HEK293 (cell line): ENCODE measurements at regions not wholly inside any gene's neighbourhood (a gene's known extent, or its start where the extent isn't known, plus 50 kb on each side); places are given as distances from the start of the nearest gene placed in this dataset.

Experiments
- CTCF ChIP-seq: fragments of 450-650 bp; formaldehyde crosslinking; IDR thresholded peaks from 2 replicates; pipeline ENCODE4 v1.5.1; 2016; ENCODE audit warnings: missing biosample characterization, missing genetic modification characterization
- GLI2 ChIP-seq: fragments of 450-650 bp; formaldehyde crosslinking; IDR thresholded peaks from 2 replicates; pipeline ENCODE4; 2017; ENCODE audit warnings: missing biosample characterization, missing genetic modification characterization, low read depth, borderline replicate concordance
- MYNN ChIP-seq: fragments of 450-650 bp; formaldehyde crosslinking; IDR thresholded peaks from 2 replicates; pipeline ENCODE4 v1.5.1; 2016; ENCODE audit warnings: missing biosample characterization, missing genetic modification characterization, borderline replicate concordance
- REST ChIP-seq: fragments of 450-650 bp; formaldehyde crosslinking; IDR thresholded peaks from 2 replicates; pipeline ENCODE4 v1.5.1; 2016; ENCODE audit warnings: missing biosample characterization, missing genetic modification characterization
- ZBTB44 ChIP-seq: fragments of 450-650 bp; IDR thresholded peaks from 2 replicates; pipeline ENCODE4 v1.5.1; 2018; ENCODE audit warnings: missing biosample characterization, mild to moderate bottlenecking, missing genetic modification characterization
- ZBTB8A ChIP-seq: fragments of 450-650 bp; formaldehyde crosslinking; IDR thresholded peaks from 2 replicates; pipeline ENCODE4 v1.5.1; 2016; ENCODE audit warnings: missing biosample characterization, missing genetic modification characterization
- ZNF292 ChIP-seq: fragments of 450-650 bp; formaldehyde crosslinking; IDR thresholded peaks from 2 replicates; pipeline ENCODE4 v1.5.1; 2016; ENCODE audit warnings: low read depth, missing biosample characterization, missing genetic modification characterization, borderline replicate concordance
- ZNF548 ChIP-seq: fragments of 450-650 bp; formaldehyde crosslinking; IDR thresholded peaks from 2 replicates; pipeline ENCODE4 v1.5.1; 2016; ENCODE audit warnings: missing biosample characterization, missing genetic modification characterization
- ZNF639 ChIP-seq: fragments of 450-650 bp; formaldehyde crosslinking; IDR thresholded peaks from 2 replicates; pipeline ENCODE4 v1.5.1; 2016; ENCODE audit warnings: missing biosample characterization, missing genetic modification characterization
- ZSCAN16 ChIP-seq: fragments of 450-650 bp; formaldehyde crosslinking; IDR thresholded peaks from 2 replicates; pipeline ENCODE4 v1.5.1; 2016; ENCODE audit warnings: missing biosample characterization, missing genetic modification characterization
- ZSCAN4 ChIP-seq: fragments of 450-650 bp; formaldehyde crosslinking; IDR thresholded peaks from 2 replicates; pipeline ENCODE4 v1.5.1; 2017; ENCODE audit warnings: missing biosample characterization, missing genetic modification characterization

GRCh38 chr5:92106808-92107207 lies 723.7 kb upstream of the ARRDC3 start:
- TF ChIP-seq ZBTB8A (tag by site-specific recombination) (no peak), CTCF (tag by site-specific recombination) (no peak), REST (tag by site-specific recombination) (no peak), MYNN (no peak), ZNF639 (no peak), ZSCAN4 (tag by site-specific recombination) (no peak), ZSCAN16 (no peak), GLI2 (tag by site-specific recombination) (no peak), ZNF292 (tag by site-specific recombination) (no peak), ZBTB44 (no peak), ZNF548 (no peak)
